Activated CD4-positive, alpha-beta T cell treated with anti-CD3 and anti-CD28 coated beads for 24 hours (primary cell): ENCODE measurements at regions not wholly inside any gene's neighbourhood (a gene's known extent, or its start where the extent isn't known, plus 50 kb on each side); places are given as distances from the start of the nearest gene placed in this dataset.

Experiments
- DNase-seq, 2 donors: peaks; one replicate each; pipeline ENCODE4 v3.0.0-alpha.2; 2020; ENCODE audit warnings: low read depth in 2 of 2

DNA sequence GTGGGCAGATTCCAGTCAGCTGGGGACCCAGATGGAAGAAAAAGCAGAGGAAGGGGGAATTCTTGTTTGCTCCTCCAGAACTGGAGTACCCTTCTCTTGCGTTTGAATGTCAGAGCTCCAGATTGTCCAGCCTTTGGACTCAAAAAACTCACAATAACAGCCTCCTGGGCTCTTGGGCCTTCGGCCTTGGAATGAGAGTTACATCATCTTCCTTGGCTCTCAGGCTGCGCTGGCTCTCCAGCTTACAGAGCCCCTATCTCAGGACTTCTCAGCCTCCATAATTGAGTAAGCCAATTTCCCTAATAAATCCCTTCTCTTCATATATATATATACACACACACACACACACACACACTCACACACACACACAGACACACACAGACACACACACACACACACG is 1215.7 kb upstream of the SLC10A2 start:
- no peak for DNase-seq

- DNase-seq: no peak
Measured at GRCh38 chr13:104270731-104271130, 1204.5 kb upstream of the SLC10A2 start.

DNA sequence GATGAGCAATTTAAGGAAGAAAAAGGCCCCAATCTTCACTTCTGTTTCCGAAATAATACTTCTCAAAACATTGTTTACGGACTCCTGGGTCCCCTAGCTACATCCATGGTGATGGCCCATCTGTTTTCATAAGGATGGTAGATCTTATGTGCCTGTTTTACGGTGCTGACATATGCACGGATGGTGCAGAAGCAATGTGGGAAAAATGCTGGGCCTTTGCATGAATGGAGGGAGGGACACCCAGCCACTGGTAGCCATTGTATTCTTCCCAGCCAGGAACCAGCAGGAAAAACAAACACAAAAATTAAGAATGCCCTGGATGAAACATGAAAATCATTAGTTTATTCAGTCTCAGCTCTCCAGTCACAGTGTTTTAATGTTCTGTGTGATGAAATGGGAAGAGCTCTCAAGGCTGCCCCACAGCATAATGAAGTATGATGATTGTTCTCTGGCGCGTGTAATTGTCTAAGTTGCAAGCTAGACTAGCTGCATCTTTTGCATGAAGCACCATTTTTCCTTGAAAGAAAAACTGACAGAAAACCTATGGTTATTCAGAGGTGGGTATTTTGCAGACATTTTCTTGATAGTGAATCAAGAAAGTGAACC is 1201.1 kb upstream of the SLC10A2 start:
- DNase-seq: no peak

- no peak for DNase-seq
Measured at GRCh38 chr13:104256701-104257100, 1190.5 kb upstream of the SLC10A2 start.

GRCh38 chr13:104253063-104253680 is 1187.0 kb upstream of the SLC10A2 start:
- DNase-seq: no peak

DNA sequence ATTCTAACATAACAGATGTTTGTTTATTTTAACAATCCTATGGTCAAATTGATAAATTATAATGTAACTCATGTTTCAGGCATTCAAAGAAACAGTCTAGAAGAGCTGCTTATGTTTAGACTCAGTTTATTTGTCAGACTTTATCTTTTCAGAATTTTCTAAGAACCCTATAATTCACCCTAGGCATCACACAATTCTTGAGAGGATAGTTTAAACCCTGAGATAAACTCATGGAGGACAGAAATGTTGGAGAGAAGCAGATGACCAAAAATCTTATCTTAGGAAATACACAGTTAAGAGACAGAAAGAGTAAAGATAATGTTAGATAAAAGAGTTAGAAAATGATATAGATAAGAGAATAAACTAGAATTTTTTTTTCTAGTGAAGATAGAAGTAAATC is 1185.7 kb upstream of the SLC10A2 start:
- no peak for DNase-seq

GRCh38 chr13:104246955-104247354 is 1180.7 kb upstream of the SLC10A2 start:
- no peak for DNase-seq

- no peak for DNase-seq
Measured at GRCh38 chr13:104206450-104207044, 1140.3 kb upstream of the SLC10A2 start.

- DNase-seq: no peak
Measured at GRCh38 chr13:104204177-104204576, 1138.0 kb upstream of the SLC10A2 start.

GRCh38 chr13:104198801-104199200 is 1132.6 kb upstream of the SLC10A2 start:
- DNase-seq: no peak

DNA sequence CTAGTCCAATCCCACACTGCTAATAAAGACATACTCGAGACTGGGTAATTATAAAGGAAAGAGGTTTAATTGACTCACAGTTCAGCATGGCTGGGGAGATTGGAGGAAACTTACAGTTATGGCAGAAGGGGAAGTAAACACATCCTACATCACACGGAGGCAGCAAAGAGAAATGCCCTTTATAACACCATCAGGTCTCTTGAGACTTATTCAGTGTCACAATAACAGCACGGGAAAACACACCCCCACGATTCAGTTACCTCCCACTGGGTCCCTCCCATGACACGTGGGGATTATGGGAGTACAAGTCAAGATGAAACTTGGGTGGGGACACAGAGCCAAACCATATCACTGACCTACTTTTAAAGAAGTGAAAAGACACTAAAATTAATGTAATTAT is 1130.4 kb upstream of the SLC10A2 start:
- DNase-seq: no peak

DNA sequence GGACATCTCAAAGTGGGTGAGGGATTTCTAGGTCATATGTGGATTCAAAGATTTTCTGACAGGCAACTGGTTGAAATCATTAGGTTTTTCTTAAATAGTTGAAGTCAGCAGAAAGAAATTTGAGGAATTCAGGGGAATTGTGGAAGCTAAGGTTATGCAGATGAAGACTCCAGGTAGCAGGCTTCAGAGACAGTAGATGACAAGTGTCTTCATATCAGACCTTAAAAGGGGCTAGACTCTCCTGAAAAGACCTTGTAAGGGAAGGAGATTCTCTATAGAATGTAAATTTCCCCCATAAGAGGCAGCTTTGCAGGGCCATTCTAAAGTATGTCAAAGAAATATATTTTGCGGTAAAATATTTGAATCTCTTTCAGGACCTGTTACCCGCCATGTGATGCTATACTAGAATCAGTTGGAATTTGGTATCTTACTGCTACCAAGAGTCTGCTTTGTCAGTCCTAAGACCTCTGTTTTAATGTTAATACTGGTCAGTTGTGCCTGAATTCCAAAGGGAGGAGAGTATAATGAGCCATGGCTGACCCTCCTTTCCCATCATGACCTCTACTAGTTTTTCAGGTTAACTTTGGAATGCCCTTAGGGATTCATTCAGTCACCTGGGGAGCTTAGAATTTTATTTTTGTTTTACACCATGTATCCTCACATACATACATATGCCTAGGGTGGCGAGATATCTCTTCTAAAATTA is 1115.5 kb upstream of the SLC10A2 start:
- no peak for DNase-seq

- no peak for DNase-seq
Measured at GRCh38 chr13:104170980-104171555, 1104.9 kb upstream of the SLC10A2 start.

DNA sequence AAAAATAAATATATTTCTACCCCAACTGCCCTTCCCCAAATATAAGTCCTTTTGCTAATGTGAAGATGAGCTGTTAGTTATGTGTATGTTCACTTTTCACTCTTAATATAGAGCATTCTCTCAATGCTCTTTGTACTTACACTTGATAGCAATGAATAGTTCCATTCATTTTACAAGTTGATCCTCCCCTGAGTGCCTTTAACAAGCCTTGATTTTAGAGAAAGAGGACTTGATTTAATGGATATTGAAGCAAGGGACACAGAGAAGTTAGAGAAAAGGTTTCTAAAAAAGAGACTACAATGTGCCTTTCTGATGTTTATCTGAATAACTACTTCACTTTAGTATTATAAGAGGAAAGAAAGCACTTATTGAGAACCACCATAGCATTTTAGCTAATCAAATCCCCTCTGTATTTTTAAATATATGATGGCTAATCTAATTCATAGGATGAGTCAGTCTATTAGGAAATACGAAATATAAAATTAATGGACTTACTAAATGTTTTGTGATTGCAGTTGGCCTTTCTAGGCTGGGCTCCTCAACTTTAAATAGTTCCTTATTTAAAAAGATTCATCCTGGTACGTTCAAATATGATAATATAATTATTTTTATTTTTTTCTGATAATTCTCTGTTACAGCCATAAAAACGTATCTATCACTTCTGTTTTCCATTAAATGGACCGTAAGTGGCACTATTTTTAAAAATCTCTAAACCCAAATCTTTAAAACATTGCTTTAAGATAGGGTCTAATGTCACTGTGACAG is 1097.8 kb upstream of the SLC10A2 start:
- DNase-seq: no peak

DNA sequence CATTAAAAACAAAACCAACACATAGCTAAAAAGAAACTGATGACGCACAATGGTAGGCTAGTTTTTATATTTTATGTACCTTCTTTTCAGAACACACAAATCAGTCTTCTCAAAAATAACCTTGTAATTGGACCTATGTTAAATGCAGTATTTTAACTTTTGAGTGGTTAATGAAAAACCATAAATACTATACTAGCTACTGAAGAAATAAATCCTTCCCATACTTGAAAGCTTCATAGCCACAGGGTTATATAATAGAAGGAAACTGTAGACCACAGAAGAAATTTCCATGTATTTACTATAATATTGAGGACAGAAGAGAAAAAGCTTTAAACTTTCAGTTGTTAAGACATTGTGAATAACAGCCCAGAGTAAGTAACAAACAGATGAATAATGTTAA is 1094.3 kb upstream of the SLC10A2 start:
- no peak for DNase-seq

DNA sequence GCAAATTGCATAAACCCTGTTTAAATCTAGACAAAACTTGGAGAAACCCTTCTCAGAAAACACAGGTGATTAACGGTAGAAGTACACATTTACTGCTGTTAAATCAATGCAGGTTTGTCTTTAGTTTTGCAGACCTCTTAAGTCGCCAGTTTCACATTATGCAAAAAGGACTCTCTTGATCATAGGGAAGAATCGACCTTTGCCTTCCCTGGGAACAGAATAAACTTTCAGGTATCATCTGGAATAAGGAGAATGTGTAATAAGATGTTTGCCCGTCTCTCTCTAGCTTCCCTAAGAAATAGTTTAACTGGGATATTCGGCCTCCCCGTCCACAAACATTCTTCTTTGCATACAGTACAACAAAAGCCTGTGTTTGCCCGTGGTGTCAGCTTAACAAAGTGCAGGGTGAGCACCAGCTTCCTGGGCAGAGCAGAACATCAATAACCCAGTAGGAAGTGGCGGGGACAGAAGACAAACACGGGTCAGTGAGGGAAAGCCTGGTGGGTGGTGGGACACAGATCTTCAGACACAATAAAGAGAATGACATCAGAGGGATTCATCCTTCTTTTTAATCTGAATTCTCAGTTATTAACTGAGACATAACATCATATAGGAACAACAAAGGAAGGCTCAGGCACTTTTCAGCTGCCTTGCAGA is 1077.7 kb upstream of the SLC10A2 start:
- DNase-seq: no peak

GRCh38 chr13:104140552-104140951 is 1074.3 kb upstream of the SLC10A2 start:
- no peak for DNase-seq

GRCh38 chr13:104137416-104137815 is 1071.2 kb upstream of the SLC10A2 start:
- DNase-seq: no peak

DNA sequence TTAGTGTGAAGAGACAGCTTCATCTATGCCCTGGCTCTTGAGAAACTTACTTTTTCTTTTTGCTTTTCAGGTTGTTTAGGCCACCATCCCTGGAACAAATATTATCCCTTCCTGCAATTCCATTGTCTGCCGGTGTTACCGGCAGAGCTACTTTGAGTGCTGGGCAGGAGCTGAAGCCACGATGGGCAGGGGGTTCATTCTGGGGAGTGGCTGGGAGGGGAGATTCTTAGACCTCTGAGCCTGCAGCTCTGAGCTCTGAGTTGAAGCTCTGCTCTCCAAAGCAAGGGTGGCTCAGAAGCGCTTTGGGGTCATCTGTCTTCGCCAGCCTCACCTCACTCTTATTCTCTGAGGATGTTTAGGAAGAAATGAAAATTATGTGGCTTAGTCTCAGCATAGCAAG is 1066.6 kb upstream of the SLC10A2 start:
- no peak for DNase-seq

GRCh38 chr13:104114101-104114500 is 1047.9 kb upstream of the SLC10A2 start:
- DNase-seq: no peak

DNA sequence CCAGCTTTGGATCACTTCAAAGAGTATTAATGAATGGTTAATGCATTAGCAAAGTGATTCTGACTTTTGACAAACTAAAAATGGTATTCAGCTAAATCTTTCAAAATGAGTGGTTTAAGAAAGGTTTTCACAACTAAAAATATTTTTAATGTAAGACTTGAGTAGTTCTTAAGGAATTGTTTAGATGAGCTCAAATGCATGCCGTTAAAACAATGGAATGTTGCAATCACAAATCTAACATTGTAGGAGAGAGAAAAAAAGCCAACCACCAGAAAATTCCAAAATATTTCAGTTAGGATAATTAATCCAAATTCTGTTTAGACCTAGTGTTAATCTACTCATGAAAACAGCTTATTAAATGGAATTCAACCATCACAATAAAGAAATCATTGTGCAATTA is 1044.8 kb upstream of the SLC10A2 start:
- no peak for DNase-seq
